ENCODE measurements at regions not wholly inside any gene's neighbourhood (a gene's known extent, or its start where the extent isn't known, plus 50 kb on each side); places are given as distances from the start of the nearest gene placed in this dataset.

DNA sequence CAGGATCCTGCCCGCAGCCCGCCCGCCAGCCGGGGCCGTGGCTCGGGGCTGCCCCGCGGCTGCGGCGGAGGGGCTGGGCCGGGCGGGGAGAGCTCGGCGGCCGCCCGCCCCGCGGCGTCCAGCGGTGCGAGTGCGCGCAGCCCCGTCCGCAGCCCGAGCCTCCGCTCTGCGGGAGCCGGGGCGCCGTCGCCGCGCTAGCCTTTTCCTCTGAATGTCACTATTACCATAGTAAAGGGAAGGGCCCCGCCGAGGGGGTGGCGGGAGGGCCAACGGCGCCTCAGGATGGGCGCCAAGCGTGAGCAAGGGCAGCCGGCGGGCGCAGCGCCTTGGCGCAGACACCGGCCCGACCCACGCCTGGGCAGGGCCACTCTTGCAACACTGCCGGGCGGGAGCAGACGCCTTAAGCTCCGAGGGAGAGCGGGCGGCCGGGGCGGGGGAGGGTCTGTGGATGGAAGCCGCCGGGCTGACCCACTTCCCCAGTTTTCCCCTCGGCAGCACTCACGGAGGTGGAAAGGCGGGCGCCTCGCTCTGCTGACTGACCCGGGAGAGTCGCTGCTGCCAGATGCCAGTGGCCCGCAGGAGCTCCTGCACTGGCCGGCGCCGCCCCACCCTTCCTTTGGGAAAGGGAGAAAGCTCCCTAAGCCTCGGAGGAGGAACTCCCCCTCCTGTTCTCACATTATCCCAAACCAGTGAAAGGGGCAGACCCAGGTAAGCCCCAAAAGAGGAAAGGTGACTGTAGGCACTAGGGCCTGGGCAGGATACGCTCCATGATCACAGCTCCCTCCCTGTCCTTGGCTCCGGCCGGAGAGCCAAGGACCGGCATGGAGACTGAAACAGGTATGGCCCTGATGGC lies 329.4 kb downstream of the HNRNPD start:
- under 1% methylated on average over 75 of the region's 75 CpGs for WGBS
- Histone ChIP-seq H3K9me3 (ENCODE audit: insufficient read depth, low read depth, low read length) (no peaks in the 10 kb centered on the region), H3K4me3 (ENCODE audit: low read length) (peak overlapping the region; percentile 74), H3K4me1 (ENCODE audit: insufficient read depth, low read length) (peaks cover 12% of the 10 kb centered on the region), H3K27ac (ENCODE audit: low read depth, low read length) (peak overlapping the region; percentile 19; the same call in 1 of the 2 replicates), H3K9ac (ENCODE audit: low read depth, low read length) (peak overlapping the region; percentile 48; the same call in 1 of the 2 replicates), H3K27me3 (ENCODE audit: insufficient read depth, low read length) (peaks cover 52% of the 10 kb centered on the region), H3K36me3 (ENCODE audit: insufficient read depth, low read length) (no peaks in the 10 kb centered on the region)

DNA sequence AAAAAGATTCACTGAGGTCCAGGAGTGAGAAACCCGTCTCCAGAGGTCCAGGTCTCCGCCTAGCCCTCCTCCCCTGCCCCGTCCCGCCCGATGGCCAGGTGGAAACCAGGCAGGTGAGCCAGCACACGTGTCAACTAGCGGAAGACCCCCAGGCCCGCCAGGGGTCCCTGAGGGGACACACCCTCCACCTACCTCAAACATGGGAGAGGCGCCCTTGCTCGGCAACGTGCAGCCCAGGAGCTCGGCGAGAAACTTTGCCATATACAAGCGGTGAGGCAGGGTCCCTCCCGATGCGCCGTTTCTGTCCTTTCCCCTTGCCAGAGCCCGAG lies 330.0 kb downstream of the HNRNPD start:
- Histone ChIP-seq H3K36me3 (ENCODE audit: insufficient read depth, low read length) (no peaks in the 10 kb centered on the region), H3K4me3 (ENCODE audit: low read length) (peak overlapping the region; percentile 74), H3K9me3 (ENCODE audit: insufficient read depth, low read depth, low read length) (no peaks in the 10 kb centered on the region), H3K9ac (ENCODE audit: low read depth, low read length) (no peak overlapping the region), H3K27me3 (ENCODE audit: insufficient read depth, low read length) (peaks cover 52% of the 10 kb centered on the region), H3K4me1 (ENCODE audit: insufficient read depth, low read length) (peaks cover 12% of the 10 kb centered on the region), H3K27ac (ENCODE audit: low read depth, low read length) (no peak overlapping the region; the same call in 1 of the 2 replicates)
- WGBS = under 1% methylated on average over 18 of the region's 18 CpGs

DNA sequence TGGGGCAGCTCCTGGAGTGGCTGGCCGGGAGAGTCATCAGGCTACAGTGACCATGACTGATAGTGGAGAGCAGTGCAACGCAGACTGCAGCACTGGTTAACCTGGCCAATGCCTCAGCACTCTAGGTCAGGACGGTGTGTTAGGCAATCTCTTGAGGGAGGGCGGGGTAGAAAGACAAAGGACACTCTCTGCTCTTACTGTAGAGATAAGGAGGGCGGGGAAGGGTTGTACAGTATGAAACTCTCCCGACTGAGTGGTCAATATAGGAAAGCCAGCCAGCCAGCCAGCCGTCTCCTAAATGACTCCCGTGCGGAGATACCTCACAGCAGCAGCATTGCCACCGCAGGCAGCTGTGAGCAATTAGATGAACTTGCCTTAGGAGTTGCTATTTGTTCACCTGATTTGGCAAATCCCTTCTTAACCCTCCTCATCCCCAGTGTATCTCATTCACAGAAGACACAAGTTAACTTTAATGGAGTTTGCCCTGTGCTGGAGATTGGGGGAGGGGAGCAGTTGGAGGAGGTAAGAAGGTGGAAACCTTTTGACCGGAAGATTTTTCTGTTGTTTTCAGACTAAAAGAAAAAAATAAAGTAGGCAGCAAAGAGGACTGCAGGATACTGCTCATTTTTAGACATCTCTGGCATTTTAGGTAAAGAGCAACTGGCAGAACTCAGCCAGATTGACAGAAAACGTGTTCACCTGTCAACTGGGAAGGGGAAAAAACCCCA lies 330.5 kb downstream of the HNRNPD start:
- H3K9ac ChIP-seq (ENCODE audit: low read depth, low read length) = no peak overlapping the region
- peaks cover 12% of the 10 kb centered on the region for H3K4me1 ChIP-seq (ENCODE audit: insufficient read depth, low read length)
- WGBS = 11% methylated on average over 12 of the region's 12 CpGs
- no peaks in the 10 kb centered on the region for H3K9me3 ChIP-seq (ENCODE audit: insufficient read depth, low read depth, low read length)
- no peaks in the 10 kb centered on the region for H3K36me3 ChIP-seq (ENCODE audit: insufficient read depth, low read length)
- H3K27ac ChIP-seq (ENCODE audit: low read depth, low read length) = no peak overlapping the region
- peak overlapping the region; percentile 74 for H3K4me3 ChIP-seq (ENCODE audit: low read length)
- H3K27me3 ChIP-seq (ENCODE audit: insufficient read depth, low read length) = peaks cover 52% of the 10 kb centered on the region

DNA sequence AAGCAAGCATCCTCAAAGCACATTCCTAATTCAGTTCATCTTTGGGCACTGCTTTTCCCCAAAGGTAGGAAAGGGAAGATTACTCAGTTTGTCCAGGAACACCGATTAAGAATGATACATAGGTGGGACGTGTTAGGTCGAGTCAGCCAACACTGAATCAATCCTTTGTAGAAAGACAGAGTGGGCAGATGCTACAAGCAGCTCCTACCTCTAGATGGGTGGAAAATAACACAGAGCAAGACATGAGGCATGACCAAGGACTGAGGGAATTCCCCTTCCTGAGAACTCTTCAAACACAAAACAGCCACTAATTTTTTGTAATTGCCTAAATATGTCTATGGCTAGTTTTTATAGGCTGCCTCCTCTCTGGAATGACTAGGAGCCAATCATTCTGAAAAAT lies 331.7 kb downstream of the HNRNPD start:
- WGBS = 95% methylated on average over 3 of the region's 3 CpGs

DNA sequence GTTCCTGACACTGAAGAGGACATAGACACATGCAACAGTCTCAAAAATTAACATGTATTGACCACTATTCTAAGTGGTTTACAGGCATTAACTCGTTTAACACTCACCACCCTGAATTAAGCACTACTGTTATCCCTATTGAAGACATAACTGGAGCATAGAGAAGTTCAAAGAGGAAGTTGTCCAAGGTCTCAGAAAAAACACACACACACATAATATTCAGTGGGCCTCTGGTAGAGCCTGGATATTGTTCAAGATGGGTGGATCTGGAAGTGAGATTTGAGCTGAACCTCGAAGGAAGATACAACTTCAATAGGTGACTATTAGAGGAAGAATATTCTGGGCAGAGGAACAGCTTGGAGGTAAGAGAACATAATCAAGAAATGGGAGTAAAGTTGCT lies 334.9 kb downstream of the HNRNPD start:
- WGBS = 93% methylated on average over 2 of the region's 2 CpGs
- Histone ChIP-seq H3K4me1 (ENCODE audit: insufficient read depth, low read length) (peaks cover 17% of the 10 kb centered on the region), H3K27me3 (ENCODE audit: insufficient read depth, low read length) (peaks cover 30% of the 10 kb centered on the region), H3K4me3 (ENCODE audit: low read length) (no peak overlapping the region), H3K27ac (ENCODE audit: low read depth, low read length) (no peak overlapping the region), H3K9me3 (ENCODE audit: insufficient read depth, low read depth, low read length) (no peaks in the 10 kb centered on the region), H3K9ac (ENCODE audit: low read depth, low read length) (no peak overlapping the region), H3K36me3 (ENCODE audit: insufficient read depth, low read length) (no peaks in the 10 kb centered on the region)

More for the DNA sequence above, 331.7 kb downstream of the HNRNPD start:
- Histone ChIP-seq H3K36me3 (ENCODE audit: insufficient read depth, low read length) (no peaks in the 10 kb centered on the region), H3K4me1 (ENCODE audit: insufficient read depth, low read length) (peaks cover 15% of the 10 kb centered on the region), H3K9ac (ENCODE audit: low read depth, low read length) (no peak overlapping the region), H3K27me3 (ENCODE audit: insufficient read depth, low read length) (peaks cover 52% of the 10 kb centered on the region), H3K4me3 (ENCODE audit: low read length) (no peak overlapping the region), H3K9me3 (ENCODE audit: insufficient read depth, low read depth, low read length) (no peaks in the 10 kb centered on the region), H3K27ac (ENCODE audit: low read depth, low read length) (no peak overlapping the region)

DNA sequence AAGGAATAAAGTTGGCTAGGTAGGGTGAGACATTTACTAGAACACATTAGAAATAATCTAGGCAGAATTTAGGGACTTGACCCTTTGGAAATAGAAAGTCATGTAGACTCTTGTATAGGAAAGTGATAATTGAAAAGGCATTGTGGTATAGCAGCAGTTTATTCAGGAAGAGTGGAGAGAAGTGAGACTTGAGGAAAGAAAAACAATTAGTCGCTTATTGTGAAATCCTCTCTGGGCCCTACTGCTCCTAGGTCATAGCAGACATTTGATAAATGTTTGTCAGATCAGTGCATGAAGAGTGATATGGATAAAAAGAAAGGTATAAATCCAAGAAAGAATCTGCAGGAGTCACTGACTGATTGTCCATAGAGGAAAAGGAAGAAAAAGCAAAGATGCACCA lies 337.6 kb downstream of the HNRNPD start:
- Histone ChIP-seq H3K4me3 (ENCODE audit: low read length) (no peak overlapping the region), H3K27ac (ENCODE audit: low read depth, low read length) (no peak overlapping the region), H3K4me1 (ENCODE audit: insufficient read depth, low read length) (peaks cover 6% of the 10 kb centered on the region; the same call in 1 of the 2 replicates), H3K36me3 (ENCODE audit: insufficient read depth, low read length) (no peaks in the 10 kb centered on the region), H3K9ac (ENCODE audit: low read depth, low read length) (no peak overlapping the region), H3K9me3 (ENCODE audit: insufficient read depth, low read depth, low read length) (no peaks in the 10 kb centered on the region), H3K27me3 (ENCODE audit: insufficient read depth, low read length) (peaks cover 3% of the 10 kb centered on the region)
- WGBS = 66% methylated on average over 1 of the region's 1 CpG

DNA sequence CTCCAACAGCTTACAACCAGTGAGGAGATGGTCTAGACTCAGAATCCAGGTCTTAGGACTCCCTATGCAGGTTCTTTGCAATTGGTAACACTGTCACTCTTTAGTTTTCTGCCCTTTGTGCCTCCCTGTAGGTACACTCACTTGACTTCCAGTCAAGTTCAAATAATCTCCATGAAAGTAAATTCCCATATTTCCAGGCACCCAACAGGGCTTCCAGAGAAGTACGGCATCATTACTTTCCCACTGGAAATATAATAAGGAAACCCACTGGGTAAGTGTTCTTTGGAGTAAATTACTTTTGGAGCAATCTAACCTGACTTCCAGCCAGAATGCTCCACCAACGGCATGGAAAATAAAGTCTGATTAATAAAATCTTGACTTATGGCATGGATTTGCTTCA lies 338.9 kb downstream of the HNRNPD start:
- 100% methylated on average over 2 of the region's 2 CpGs for WGBS
- Histone ChIP-seq H3K27me3 (ENCODE audit: insufficient read depth, low read length) (no peaks in the 10 kb centered on the region), H3K4me3 (ENCODE audit: low read length) (no peak overlapping the region), H3K36me3 (ENCODE audit: insufficient read depth, low read length) (no peaks in the 10 kb centered on the region), H3K4me1 (ENCODE audit: insufficient read depth, low read length) (peaks cover 13% of the 10 kb centered on the region), H3K9me3 (ENCODE audit: insufficient read depth, low read depth, low read length) (no peaks in the 10 kb centered on the region), H3K9ac (ENCODE audit: low read depth, low read length) (no peak overlapping the region), H3K27ac (ENCODE audit: low read depth, low read length) (no peak overlapping the region)

DNA sequence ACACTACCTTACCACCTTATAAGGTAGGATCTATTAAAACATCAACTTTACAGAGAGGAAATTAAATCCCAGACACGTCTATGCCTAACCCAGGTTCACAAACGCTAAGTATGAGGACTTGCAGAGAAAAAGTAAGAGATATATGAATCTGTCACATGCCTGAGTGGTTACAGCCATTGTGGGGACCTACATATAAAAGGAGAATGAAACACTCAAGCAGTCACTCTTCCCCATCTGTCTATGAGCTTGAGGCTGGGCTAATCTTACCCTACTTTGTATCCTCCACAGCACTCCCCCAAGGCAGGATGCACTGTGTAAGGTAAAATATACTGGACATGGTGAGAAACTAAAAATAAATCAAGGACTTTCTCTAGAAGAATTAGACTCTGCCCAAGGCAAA lies 339.9 kb downstream of the HNRNPD start:
- Histone ChIP-seq H3K9me3 (ENCODE audit: insufficient read depth, low read depth, low read length) (no peaks in the 10 kb centered on the region), H3K27me3 (ENCODE audit: insufficient read depth, low read length) (no peaks in the 10 kb centered on the region), H3K4me3 (ENCODE audit: low read length) (no peak overlapping the region), H3K27ac (ENCODE audit: low read depth, low read length) (no peak overlapping the region), H3K9ac (ENCODE audit: low read depth, low read length) (no peak overlapping the region), H3K36me3 (ENCODE audit: insufficient read depth, low read length) (no peaks in the 10 kb centered on the region), H3K4me1 (ENCODE audit: insufficient read depth, low read length) (peaks cover 13% of the 10 kb centered on the region)
- 88% methylated on average over 2 of the region's 2 CpGs for WGBS

DNA sequence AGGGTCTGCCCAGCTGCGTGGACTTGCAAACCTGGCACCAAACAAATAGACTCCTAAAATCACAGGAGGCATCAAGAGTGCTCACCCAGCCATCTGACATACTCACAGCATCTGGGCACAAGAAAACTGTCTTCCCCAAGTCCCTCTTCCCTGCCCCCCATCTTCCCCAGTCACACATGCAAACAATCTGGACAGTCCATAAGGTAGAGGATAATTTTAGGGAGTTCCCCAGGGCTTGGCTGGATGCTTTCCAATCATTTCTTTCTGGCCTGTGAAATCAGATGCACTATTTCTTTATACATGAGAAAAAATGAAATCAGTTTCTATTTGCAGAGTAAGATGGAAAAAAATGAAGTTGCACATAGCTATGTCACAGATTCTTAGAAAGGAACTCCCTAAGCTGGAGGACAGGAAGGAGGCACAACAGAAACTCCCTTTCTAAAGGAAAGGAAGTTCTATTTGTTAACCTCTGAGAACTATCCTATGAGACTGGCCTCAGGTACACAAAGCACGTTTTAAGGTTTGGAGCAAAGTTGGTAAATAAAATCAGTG lies 342.3 kb downstream of the HNRNPD start:
- 93% methylated on average over 2 of the region's 2 CpGs for WGBS
- H3K27me3 ChIP-seq (ENCODE audit: insufficient read depth, low read length) = no peaks in the 10 kb centered on the region

DNA sequence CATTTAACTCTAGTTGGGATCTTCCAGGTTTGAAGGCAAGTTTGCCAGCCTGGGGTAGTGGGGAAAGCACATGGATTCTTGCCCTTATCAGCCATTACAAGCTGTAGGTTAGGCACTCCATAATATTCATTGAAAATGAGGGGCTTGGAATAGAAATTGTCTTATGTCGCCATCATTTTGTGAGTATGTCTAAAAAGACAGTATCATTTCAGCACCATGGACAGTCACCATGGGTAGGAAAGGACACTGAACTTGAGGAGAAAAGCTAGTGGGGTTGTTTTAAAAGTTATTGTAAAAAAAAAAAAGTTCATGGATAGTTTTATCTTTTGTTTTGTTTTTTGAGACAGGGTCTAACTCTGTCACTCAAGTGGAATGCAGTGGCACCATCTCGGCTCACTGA lies 356.1 kb downstream of the HNRNPD start:
- H3K4me3 ChIP-seq (ENCODE audit: low read length) = no peak overlapping the region
- H3K9ac ChIP-seq (ENCODE audit: low read depth, low read length) = no peak overlapping the region
- no peak overlapping the region for H3K27ac ChIP-seq (ENCODE audit: low read depth, low read length)
- H3K27me3 ChIP-seq (ENCODE audit: insufficient read depth, low read length) = no peaks in the 10 kb centered on the region
- no peaks in the 10 kb centered on the region for H3K36me3 ChIP-seq (ENCODE audit: insufficient read depth, low read length)
- 83% methylated on average over 2 of the region's 2 CpGs for WGBS
- H3K4me1 ChIP-seq (ENCODE audit: insufficient read depth, low read length) = no peaks in the 10 kb centered on the region
- peaks cover 11% of the 10 kb centered on the region; the same call in 1 of the 2 replicates for H3K9me3 ChIP-seq (ENCODE audit: insufficient read depth, low read depth, low read length)

More for the DNA sequence above, 342.3 kb downstream of the HNRNPD start:
- H3K4me3 ChIP-seq (ENCODE audit: low read length) = no peak overlapping the region
- no peak overlapping the region for H3K9ac ChIP-seq (ENCODE audit: low read depth, low read length)
- H3K4me1 ChIP-seq (ENCODE audit: insufficient read depth, low read length) = peaks cover 8% of the 10 kb centered on the region
- H3K9me3 ChIP-seq (ENCODE audit: insufficient read depth, low read depth, low read length) = no peaks in the 10 kb centered on the region
- no peak overlapping the region for H3K27ac ChIP-seq (ENCODE audit: low read depth, low read length)
- H3K36me3 ChIP-seq (ENCODE audit: insufficient read depth, low read length) = no peaks in the 10 kb centered on the region

DNA sequence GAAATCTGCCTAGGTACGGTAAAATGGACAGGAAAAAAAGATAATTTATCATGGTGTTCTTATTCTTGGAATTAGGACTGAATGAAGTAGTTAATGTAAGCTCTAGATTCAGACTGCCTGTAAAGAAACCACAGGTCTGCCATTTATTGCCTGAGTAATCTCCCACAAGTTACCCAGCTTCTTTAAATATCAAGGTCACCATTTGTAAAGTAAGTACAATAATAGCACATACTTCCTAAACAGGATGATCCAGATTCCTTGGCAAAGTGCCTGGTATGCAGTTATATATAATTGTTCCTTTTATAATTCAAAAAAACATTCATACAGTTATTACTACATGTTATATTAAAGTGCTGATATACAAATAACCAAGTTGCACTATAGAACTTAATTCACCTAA lies 368.6 kb downstream of the HNRNPD start:
- Histone ChIP-seq H3K27ac (ENCODE audit: low read depth, low read length) (no peak overlapping the region), H3K9me3 (ENCODE audit: insufficient read depth, low read depth, low read length) (peaks cover 14% of the 10 kb centered on the region), H3K27me3 (ENCODE audit: insufficient read depth, low read length) (no peaks in the 10 kb centered on the region), H3K9ac (ENCODE audit: low read depth, low read length) (no peak overlapping the region), H3K36me3 (ENCODE audit: insufficient read depth, low read length) (no peaks in the 10 kb centered on the region), H3K4me3 (ENCODE audit: low read length) (no peak overlapping the region), H3K4me1 (ENCODE audit: insufficient read depth, low read length) (no peaks in the 10 kb centered on the region)
- WGBS = 97% methylated on average over 1 of the region's 1 CpG

Measured in HUES64 (cell line).